ENCODE measurements at regions not wholly inside any gene's neighbourhood (a gene's known extent, or its start where the extent isn't known, plus 50 kb on each side); places are given as distances from the start of the nearest gene placed in this dataset.

DNA sequence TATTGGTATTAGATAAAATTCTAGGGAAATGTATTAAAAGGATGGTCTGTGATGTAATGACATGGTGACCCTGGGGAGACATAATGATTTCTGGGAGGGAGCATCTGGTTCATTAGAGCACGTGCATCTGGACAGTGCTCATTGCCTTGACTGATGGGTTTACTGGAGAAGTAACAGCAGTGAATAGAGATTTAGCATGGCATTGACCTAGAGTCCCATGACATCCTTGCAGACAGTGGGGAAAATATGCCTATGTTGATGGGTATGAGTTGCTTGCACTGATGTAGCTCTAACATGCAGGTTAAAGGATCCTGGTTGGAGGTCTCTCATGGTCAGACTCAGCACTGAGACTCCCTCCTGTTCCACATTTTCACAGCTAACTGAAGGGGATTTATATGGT, 164.1 kb upstream of the OLIG3 start:
- H3K27ac ChIP-seq (ENCODE audit: low read depth, low read length, poor library complexity, severe bottlenecking) = no peak overlapping the region

DNA sequence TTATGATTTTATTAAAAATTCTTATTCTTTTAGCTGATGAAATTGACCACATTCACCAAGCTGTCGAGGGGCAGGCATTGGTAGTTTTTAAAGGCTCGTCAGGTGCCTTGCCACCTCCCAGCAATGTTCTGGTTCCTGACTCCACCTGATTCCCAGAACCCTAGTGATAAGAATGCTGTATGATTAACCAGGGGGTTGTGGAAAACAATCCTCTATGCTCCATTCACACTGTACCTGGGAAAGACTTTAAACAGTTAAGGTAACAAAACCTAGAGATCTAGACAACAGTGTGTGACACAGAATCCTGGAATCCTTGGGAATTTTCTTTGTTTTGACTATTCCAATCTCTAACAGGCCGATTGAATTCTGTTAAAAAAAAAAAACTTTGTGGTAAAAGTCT, 165.7 kb upstream of the OLIG3 start:
- Histone ChIP-seq H3K4me3 (ENCODE audit: low read depth, low read length, poor library complexity, severe bottlenecking) (no peak overlapping the region), H2AFZ (ENCODE audit: low read length) (no peak overlapping the region), H3K27me3 (ENCODE audit: insufficient read depth, low read length) (no peaks in the 10 kb centered on the region), H3K36me3 (ENCODE audit: insufficient read depth, low read length) (no peaks in the 10 kb centered on the region), H3F3A (ENCODE audit: insufficient read depth, low read length) (no peaks in the 10 kb centered on the region), H3K27ac (ENCODE audit: low read depth, low read length, poor library complexity, severe bottlenecking) (no peak overlapping the region), H3K79me2 (ENCODE audit: insufficient read depth, low read length) (no peaks in the 10 kb centered on the region), H3K9me2 (ENCODE audit: low read depth, low read length) (no peaks in the 10 kb centered on the region), H3K9me3 (ENCODE audit: low read length) (no peaks in the 10 kb centered on the region), H3K9ac (ENCODE audit: low read length) (no peak overlapping the region), H4K20me1 (ENCODE audit: insufficient read depth, low read length) (no peaks in the 10 kb centered on the region), H3K4me2 (ENCODE audit: low read length) (no peak overlapping the region), H3K4me1 (ENCODE audit: insufficient read depth, low read length, severe bottlenecking) (no peaks in the 10 kb centered on the region)
- TF ChIP-seq, protein P1, sequence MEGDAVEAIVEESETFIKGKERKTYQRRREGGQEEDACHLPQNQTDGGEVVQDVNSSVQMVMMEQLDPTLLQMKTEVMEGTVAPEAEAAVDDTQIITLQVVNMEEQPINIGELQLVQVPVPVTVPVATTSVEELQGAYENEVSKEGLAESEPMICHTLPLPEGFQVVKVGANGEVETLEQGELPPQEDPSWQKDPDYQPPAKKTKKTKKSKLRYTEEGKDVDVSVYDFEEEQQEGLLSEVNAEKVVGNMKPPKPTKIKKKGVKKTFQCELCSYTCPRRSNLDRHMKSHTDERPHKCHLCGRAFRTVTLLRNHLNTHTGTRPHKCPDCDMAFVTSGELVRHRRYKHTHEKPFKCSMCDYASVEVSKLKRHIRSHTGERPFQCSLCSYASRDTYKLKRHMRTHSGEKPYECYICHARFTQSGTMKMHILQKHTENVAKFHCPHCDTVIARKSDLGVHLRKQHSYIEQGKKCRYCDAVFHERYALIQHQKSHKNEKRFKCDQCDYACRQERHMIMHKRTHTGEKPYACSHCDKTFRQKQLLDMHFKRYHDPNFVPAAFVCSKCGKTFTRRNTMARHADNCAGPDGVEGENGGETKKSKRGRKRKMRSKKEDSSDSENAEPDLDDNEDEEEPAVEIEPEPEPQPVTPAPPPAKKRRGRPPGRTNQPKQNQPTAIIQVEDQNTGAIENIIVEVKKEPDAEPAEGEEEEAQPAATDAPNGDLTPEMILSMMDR (IDR thresholded peaks at IDR 0.05; ENCODE audit: low read length) = no peak
- TF ChIP-seq EZH2 (IDR thresholded peaks at IDR 0.05; ENCODE audit: borderline replicate concordance, low read length) = no peak

More for the DNA sequence above, 164.1 kb upstream of the OLIG3 start:
- Histone ChIP-seq H3K9me2 (ENCODE audit: low read depth, low read length) (no peaks in the 10 kb centered on the region), H3K36me3 (ENCODE audit: insufficient read depth, low read length) (no peaks in the 10 kb centered on the region), H3K4me1 (ENCODE audit: insufficient read depth, low read length, severe bottlenecking) (no peaks in the 10 kb centered on the region), H4K20me1 (ENCODE audit: insufficient read depth, low read length) (no peaks in the 10 kb centered on the region), H2AFZ (ENCODE audit: low read length) (no peak overlapping the region), H3F3A (ENCODE audit: insufficient read depth, low read length) (no peaks in the 10 kb centered on the region), H3K4me2 (ENCODE audit: low read length) (no peak overlapping the region), H3K4me3 (ENCODE audit: low read depth, low read length, poor library complexity, severe bottlenecking) (no peak overlapping the region), H3K9ac (ENCODE audit: low read length) (no peak overlapping the region), H3K9me3 (ENCODE audit: low read length) (no peaks in the 10 kb centered on the region), H3K27me3 (ENCODE audit: insufficient read depth, low read length) (no peaks in the 10 kb centered on the region), H3K79me2 (ENCODE audit: insufficient read depth, low read length) (no peaks in the 10 kb centered on the region)
- no peak for TF ChIP-seq EZH2 (IDR thresholded peaks at IDR 0.05; ENCODE audit: borderline replicate concordance, low read length)
- TF ChIP-seq, protein P1 (IDR thresholded peaks at IDR 0.05; ENCODE audit: low read length) = no peak

DNA sequence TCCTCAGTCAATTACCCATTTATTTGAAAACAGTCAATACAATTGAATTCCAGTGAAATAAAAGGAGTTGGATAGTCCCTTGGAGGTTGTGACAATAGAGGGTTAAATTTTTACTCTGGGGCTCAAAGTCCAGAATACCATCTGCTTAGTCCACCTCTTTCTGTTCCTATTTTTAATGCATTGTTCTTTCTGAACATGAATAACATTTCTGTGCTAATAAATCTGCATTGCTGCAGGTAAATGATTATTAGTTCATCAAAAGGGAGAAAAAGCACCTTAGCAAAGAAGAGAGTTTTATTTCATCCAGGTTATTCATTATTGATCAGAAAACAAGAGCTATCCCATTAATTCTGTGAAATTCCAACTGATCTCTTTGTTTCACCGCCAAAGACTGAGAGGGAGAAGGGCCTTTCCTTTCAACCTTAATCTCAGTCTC, 166.1 kb upstream of the OLIG3 start:
- no peaks in the 10 kb centered on the region for H3K4me1 ChIP-seq (ENCODE audit: insufficient read depth, low read length, severe bottlenecking)

More for the DNA sequence above, 166.1 kb upstream of the OLIG3 start:
- H3K9me2 ChIP-seq (ENCODE audit: low read depth, low read length) = no peaks in the 10 kb centered on the region
- H2AFZ ChIP-seq (ENCODE audit: low read length) = no peak overlapping the region
- no peaks in the 10 kb centered on the region for H3K79me2 ChIP-seq (ENCODE audit: insufficient read depth, low read length)
- TF ChIP-seq, protein P1 (IDR thresholded peaks at IDR 0.05; ENCODE audit: low read length) = no peak
- no peak for TF ChIP-seq EZH2 (IDR thresholded peaks at IDR 0.05; ENCODE audit: borderline replicate concordance, low read length)
- no peaks in the 10 kb centered on the region for H4K20me1 ChIP-seq (ENCODE audit: insufficient read depth, low read length)
- H3K4me2 ChIP-seq (ENCODE audit: low read length) = no peak overlapping the region
- no peak overlapping the region for H3K9ac ChIP-seq (ENCODE audit: low read length)
- no peak overlapping the region for H3K4me3 ChIP-seq (ENCODE audit: low read depth, low read length, poor library complexity, severe bottlenecking)
- H3K9me3 ChIP-seq (ENCODE audit: low read length) = no peaks in the 10 kb centered on the region
- H3K27me3 ChIP-seq (ENCODE audit: insufficient read depth, low read length) = no peaks in the 10 kb centered on the region
- H3K27ac ChIP-seq (ENCODE audit: low read depth, low read length, poor library complexity, severe bottlenecking) = no peak overlapping the region
- no peaks in the 10 kb centered on the region for H3K36me3 ChIP-seq (ENCODE audit: insufficient read depth, low read length)
- H3F3A ChIP-seq (ENCODE audit: insufficient read depth, low read length) = no peaks in the 10 kb centered on the region

Measured in OCI-LY1 (cell line).